HUES48 (cell line): ENCODE measurements at regions not wholly inside any gene's neighbourhood (a gene's known extent, or its start where the extent isn't known, plus 50 kb on each side); places are given as distances from the start of the nearest gene placed in this dataset.
"Not testable (repeated sequence)": the region's sequence is repeated elsewhere in the genome, so short reads cannot be mapped to it uniquely, and the experiment has no call there.

Experiments
- H3K27ac ChIP-seq: one replicate; pipeline ENCODE4 v1.7.0; 2013; ENCODE audit warnings: low read depth, low read length, inconsistent platforms
- H3K27me3 ChIP-seq: 2 replicates; pipeline ENCODE4 v1.6.1; 2013; ENCODE audit warnings: mild to moderate bottlenecking, low read length; ENCODE audit not compliant: control insufficient read depth, insufficient read depth
- H3K36me3 ChIP-seq: 2 replicates; pipeline ENCODE4 v1.6.1; 2013; ENCODE audit warnings: low read length; ENCODE audit not compliant: control insufficient read depth, insufficient read depth
- H3K4me1 ChIP-seq: 2 replicates; pipeline ENCODE4 v1.6.1; 2013; ENCODE audit warnings: mild to moderate bottlenecking, low read length; ENCODE audit not compliant: control insufficient read depth, insufficient read depth
- H3K4me3 ChIP-seq: 2 replicates; pipeline ENCODE4 v1.5.1; 2013; ENCODE audit warnings: mild to moderate bottlenecking, low read depth, low read length
- H3K9ac ChIP-seq: 2 replicates; pipeline ENCODE4 v1.6.1; 2013; ENCODE audit warnings: mild to moderate bottlenecking, low read depth, low read length, moderate library complexity
- H3K9me3 ChIP-seq: 2 replicates; pipeline ENCODE4 v1.6.1; 2013; ENCODE audit warnings: low read length; ENCODE audit not compliant: control insufficient read depth, insufficient read depth

GRCh38 chr10:46717264-46717663 lies 138.3 kb downstream of the SYT15 start:
- not testable (repeated sequence) for H3K4me3 ChIP-seq, H3K9me3 ChIP-seq, H3K36me3 ChIP-seq, H3K27ac ChIP-seq, H3K4me1 ChIP-seq, H3K27me3 ChIP-seq, H3K9ac ChIP-seq

DNA sequence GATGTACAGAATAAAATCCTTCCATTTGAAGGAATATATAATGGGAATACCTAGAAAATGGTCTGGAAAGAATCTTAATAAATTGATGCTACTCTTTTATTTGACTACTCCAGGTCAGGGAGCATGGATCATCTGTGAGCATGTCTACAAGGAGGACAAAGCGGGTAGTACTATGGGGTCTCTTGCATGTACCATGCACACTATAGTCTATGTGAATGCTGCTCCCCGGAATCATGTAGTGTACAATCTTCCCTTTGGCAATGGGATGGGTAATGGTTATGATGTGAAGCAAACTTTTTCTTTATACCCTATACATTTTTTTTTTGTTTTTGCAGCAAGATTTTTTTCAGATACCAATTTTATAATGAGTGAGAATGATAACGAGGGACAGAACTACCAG lies 139.1 kb downstream of the SYT15 start:
- not testable (repeated sequence) for H3K9me3 ChIP-seq, H3K9ac ChIP-seq, H3K4me3 ChIP-seq

DNA sequence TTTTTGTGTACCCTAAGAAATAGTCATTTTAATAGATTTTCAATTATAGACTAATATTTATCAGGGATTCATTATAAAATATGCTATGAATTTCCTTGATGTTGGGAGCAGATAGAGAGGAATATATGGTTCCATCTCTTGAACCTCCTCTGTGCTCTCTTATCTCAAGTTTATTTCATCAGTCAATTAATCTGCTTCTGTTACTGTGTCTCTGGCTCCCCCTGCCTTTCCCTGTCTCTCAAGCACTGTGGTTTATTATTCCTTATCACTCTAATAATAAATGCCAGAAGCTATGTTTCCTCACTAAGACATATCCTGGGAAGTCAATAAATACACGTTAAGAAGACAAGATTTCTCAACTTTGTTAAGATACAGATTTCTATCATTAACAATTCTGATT lies 141.5 kb downstream of the SYT15 start:
- not testable (repeated sequence) for H3K9ac ChIP-seq, H3K27me3 ChIP-seq, H3K27ac ChIP-seq, H3K4me1 ChIP-seq, H3K36me3 ChIP-seq, H3K4me3 ChIP-seq, H3K9me3 ChIP-seq

More for the DNA sequence above, 139.1 kb downstream of the SYT15 start:
- H3K27ac ChIP-seq, H3K4me1 ChIP-seq, H3K36me3 ChIP-seq, H3K27me3 ChIP-seq: not testable (repeated sequence)

GRCh38 chr10:46720811-46721518 lies 142.0 kb downstream of the SYT15 start:
- H3K36me3 ChIP-seq, H3K27me3 ChIP-seq, H3K4me3 ChIP-seq, H3K9me3 ChIP-seq, H3K4me1 ChIP-seq, H3K27ac ChIP-seq, H3K9ac ChIP-seq: not testable (repeated sequence)

DNA sequence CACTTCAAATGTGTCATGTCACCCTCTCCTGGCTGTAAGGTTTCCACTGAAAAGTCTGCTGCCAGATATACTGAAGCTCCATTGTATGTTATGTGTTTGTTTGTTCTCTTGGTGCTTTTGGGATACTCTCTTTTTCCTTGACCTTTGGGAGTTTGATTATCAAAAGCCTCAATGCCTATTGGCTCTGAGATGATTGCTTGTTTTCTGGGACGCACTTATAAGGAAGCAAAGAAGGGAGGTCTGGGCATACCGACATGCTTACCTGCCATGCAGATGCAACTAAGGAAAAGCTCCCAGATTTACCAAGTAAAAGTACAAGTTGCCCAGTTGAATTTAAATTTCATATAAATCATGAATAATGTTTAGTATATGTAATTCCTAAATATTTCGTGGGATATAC lies 145.3 kb downstream of the SYT15 start:
- not testable (repeated sequence) for H3K9me3 ChIP-seq, H3K4me3 ChIP-seq, H3K36me3 ChIP-seq, H3K27ac ChIP-seq, H3K27me3 ChIP-seq, H3K9ac ChIP-seq, H3K4me1 ChIP-seq

GRCh38 chr10:46728359-46728758 lies 149.4 kb downstream of the SYT15 start:
- not testable (repeated sequence) for H3K4me3 ChIP-seq, H3K9me3 ChIP-seq, H3K27me3 ChIP-seq, H3K36me3 ChIP-seq, H3K27ac ChIP-seq, H3K9ac ChIP-seq, H3K4me1 ChIP-seq

DNA sequence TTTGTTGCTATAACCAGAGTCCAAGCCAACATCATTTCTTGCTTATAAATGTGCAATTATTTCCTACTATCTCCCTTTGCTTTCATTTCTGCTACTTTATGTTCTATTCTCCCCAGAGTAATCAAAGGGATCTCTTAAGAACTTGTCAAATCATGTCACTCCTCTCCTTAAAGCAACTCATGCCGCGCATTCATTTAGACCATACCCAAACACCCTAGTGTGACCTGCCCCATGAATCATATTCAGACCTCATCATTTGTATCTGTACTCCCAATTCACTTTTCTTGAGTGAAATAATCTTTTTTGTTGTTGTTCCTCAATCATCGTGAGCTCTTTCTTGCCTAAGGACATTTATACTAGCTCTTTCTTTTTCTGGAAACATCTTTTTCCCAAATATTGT lies 151.8 kb downstream of the SYT15 start:
- not testable (repeated sequence) for H3K4me3 ChIP-seq, H3K36me3 ChIP-seq, H3K27ac ChIP-seq, H3K9me3 ChIP-seq, H3K9ac ChIP-seq, H3K4me1 ChIP-seq, H3K27me3 ChIP-seq

DNA sequence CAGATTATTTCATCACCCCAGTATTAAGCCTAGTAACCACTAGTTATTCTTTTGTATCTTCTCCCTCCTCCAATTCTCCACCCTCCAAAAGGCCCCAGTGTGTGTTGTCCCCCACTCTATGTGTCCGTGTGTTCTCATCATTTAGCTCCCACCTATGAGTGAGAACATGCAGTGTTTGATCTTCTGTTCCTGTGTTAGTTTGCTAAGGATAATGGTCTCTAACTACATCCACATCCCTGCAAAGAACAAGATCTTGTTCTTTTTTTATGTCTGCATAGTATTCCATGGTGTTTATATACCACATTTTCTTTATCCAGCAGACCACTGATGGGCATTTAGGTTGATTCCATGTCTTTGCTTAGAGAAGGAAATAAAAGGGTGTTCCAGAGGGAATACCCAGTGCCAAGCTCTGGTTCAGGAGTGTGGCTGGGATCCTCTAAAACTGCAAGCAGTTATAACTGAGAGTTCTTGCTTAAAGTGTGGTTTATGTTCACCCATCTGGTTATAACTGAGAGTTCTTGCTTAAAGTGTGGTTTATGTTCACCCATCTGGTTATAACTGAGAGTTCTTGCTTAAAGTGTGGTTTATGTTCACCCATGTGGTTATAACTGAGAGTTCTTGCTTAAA lies 154.8 kb downstream of the SYT15 start:
- H3K9me3 ChIP-seq, H3K4me1 ChIP-seq, H3K4me3 ChIP-seq, H3K36me3 ChIP-seq, H3K27me3 ChIP-seq, H3K9ac ChIP-seq, H3K27ac ChIP-seq: not testable (repeated sequence)

DNA sequence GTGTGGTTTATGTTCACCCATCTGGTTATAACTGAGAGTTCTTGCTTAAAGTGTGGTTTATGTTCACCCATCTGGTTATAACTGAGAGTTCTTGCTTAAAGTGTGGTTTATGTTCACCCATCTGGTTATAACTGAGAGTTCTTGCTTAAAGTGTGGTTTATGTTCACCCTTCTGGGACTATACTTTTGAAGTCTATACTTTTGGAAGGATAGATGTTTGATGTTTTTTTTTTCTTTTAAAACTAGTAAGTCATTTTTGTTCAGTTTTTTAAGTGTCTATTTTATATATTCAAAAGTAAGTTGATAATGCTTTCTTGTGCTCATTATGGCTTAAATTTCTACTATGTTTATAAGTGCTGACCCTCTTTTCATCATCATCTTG lies 155.3 kb downstream of the SYT15 start:
- H3K9me3 ChIP-seq, H3K9ac ChIP-seq, H3K27ac ChIP-seq, H3K4me1 ChIP-seq, H3K4me3 ChIP-seq, H3K36me3 ChIP-seq, H3K27me3 ChIP-seq: not testable (repeated sequence)

DNA sequence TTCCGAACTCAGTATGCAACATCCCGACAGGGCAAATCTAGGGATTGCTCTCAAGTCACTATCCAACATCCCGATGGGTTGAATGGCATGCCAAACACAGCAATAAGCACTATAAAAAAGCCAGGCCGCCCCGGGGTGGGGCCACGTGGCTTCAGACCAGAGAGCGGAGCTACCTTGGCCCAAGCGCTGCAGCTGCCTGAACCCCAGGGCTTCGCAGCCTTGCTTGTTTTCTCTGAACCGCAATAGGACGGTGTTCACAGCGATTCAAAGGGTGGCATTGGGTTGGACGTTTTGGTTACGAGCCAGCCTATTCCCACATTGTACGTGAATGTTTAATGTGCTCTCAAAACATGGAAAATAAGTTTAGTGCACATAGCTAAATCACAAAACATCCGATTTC lies 161.0 kb downstream of the SYT15 start:
- not testable (repeated sequence) for H3K9me3 ChIP-seq, H3K9ac ChIP-seq, H3K36me3 ChIP-seq, H3K4me3 ChIP-seq, H3K4me1 ChIP-seq, H3K27ac ChIP-seq, H3K27me3 ChIP-seq

- H3K36me3 ChIP-seq, H3K27me3 ChIP-seq: not testable (repeated sequence)
These were observed 161.4 kb downstream of the SYT15 start for GRCh38 chr10:46740368-46740767.

GRCh38 chr10:46749003-46749402 lies 162.2 kb upstream of the PTPN20 start:
- not testable (repeated sequence) for H3K9me3 ChIP-seq, H3K4me1 ChIP-seq, H3K27me3 ChIP-seq, H3K9ac ChIP-seq, H3K36me3 ChIP-seq, H3K27ac ChIP-seq, H3K4me3 ChIP-seq

More at GRCh38 chr10:46740368-46740767, 161.4 kb downstream of the SYT15 start:
- H3K4me1 ChIP-seq, H3K27ac ChIP-seq, H3K4me3 ChIP-seq, H3K9me3 ChIP-seq, H3K9ac ChIP-seq: not testable (repeated sequence)
